WI38 (cell line): ENCODE measurements at regions not wholly inside any gene's neighbourhood (a gene's known extent, or its start where the extent isn't known, plus 50 kb on each side); places are given as distances from the start of the nearest gene placed in this dataset.

Source experiments
- H3K4me3 ChIP-seq: 2 replicates; pipeline ENCODE4 v1.5.1; 2011; ENCODE audit warnings: low read depth, mild to moderate bottlenecking, control low read depth, low read length
- CTCF ChIP-seq: IDR thresholded peaks from 2 replicates; pipeline ENCODE4 v1.5.1; 2012; ENCODE audit warnings: low read depth, mild to moderate bottlenecking, control low read depth, low read length

- TF ChIP-seq CTCF = no peak
Measured at GRCh38 chr14:53213761-53214160, 60.6 kb upstream of the DDHD1 start.

GRCh38 chr14:53209370-53209769 is 56.2 kb upstream of the DDHD1 start:
- TF ChIP-seq CTCF = no peak
- no peak overlapping the region for H3K4me3 ChIP-seq

More at GRCh38 chr14:53213761-53214160, 60.6 kb upstream of the DDHD1 start:
- H3K4me3 ChIP-seq = no peak overlapping the region
